GM21381 (cell line): ENCODE measurements at regions not wholly inside any gene's neighbourhood (a gene's known extent, or its start where the extent isn't known, plus 50 kb on each side); places are given as distances from the start of the nearest gene placed in this dataset.
"Not testable (repeated sequence)": the region's sequence is repeated elsewhere in the genome, so short reads cannot be mapped to it uniquely, and the experiment has no call there.

Experiments used
- ATAC-seq: cut with Tn5 transposase; IDR thresholded peaks from one replicate; pipeline ENCODE4 v1.9.1; 2021; ENCODE audit warnings: mild to moderate bottlenecking, moderate library complexity; ENCODE audit not compliant: unreplicated experiment

GRCh38 chr13:27363637-27364036, 60.8 kb upstream of the GTF3A start:
- ATAC-seq: not testable (repeated sequence)

- no peak for ATAC-seq
Measured at GRCh38 chr13:27367570-27367969, 56.8 kb upstream of the GTF3A start.

- no peak for ATAC-seq
Measured at GRCh38 chr13:27370305-27370872, 54.0 kb upstream of the GTF3A start.

- no peak for ATAC-seq
Measured at GRCh38 chr13:27371932-27372331, 52.5 kb upstream of the GTF3A start.

- ATAC-seq: no peak
Measured at GRCh38 chr13:27372896-27373295, 51.5 kb upstream of the GTF3A start.

GRCh38 chr13:27374126-27374613, 50.2 kb upstream of the GTF3A start:
- ATAC-seq: no peak
